ENCODE measurements at regions not wholly inside any gene's neighbourhood (a gene's known extent, or its start where the extent isn't known, plus 50 kb on each side); places are given as distances from the start of the nearest gene placed in this dataset.

- H4K20me1 ChIP-seq (ENCODE audit: insufficient read depth) = no peaks in the 10 kb centered on the region
- no peaks in the 10 kb centered on the region for H3K36me3 ChIP-seq (ENCODE audit: insufficient read depth)
- TF ChIP-seq CTCF (conservative IDR thresholded peaks at IDR 0.05; ENCODE audit: low read depth, low read length) = no peak
- H3K4me1 ChIP-seq (ENCODE audit: low read depth, poor library complexity, severe bottlenecking) = no peaks in the 10 kb centered on the region
- no peak overlapping the region for H3K9ac ChIP-seq
- no peak overlapping the region for H2AFZ ChIP-seq (ENCODE audit: low read depth)
- H3K27ac ChIP-seq = no peak overlapping the region
- no peaks in the 10 kb centered on the region for H3K79me2 ChIP-seq (ENCODE audit: insufficient read depth, low read depth)
- no peak overlapping the region for H3K4me3 ChIP-seq (IDR thresholded peaks at IDR 0.05; ENCODE audit: insufficient read depth, low read depth, low read length)
- H3K27me3 ChIP-seq (ENCODE audit: insufficient read depth, low read depth) = no peaks in the 10 kb centered on the region
- no peak overlapping the region for H3K4me2 ChIP-seq
These were observed 831.0 kb downstream of the C4orf33 start for GRCh38 chr4:129926936-129927335.

- peak; percentile 66; the same call in 1 of the 2 replicates for TF ChIP-seq CTCF (conservative IDR thresholded peaks at IDR 0.05; ENCODE audit: low read depth, low read length)
These were observed 833.1 kb downstream of the C4orf33 start for GRCh38 chr4:129929052-129929451.

DNA sequence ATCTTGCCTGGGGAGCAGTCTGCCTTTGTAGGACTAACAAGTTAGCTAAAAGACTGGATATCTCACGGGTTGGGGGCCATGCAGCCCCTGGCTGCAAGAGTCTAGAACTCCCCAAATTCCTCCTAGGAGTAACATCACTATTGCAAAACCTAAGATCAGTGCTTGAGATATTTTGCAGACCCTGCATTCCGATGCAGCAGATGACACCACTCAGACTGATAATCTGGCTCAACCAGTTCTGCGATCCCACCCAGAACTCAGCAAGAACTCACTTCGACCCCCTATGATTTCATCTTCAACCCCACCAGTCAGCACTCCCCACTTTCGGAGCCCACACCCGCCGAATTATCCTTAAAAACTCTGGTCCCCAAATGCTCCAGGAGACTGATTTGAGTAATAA lies 834.0 kb downstream of the C4orf33 start:
- H3K27ac ChIP-seq = no peak overlapping the region
- H3K36me3 ChIP-seq (ENCODE audit: insufficient read depth) = no peaks in the 10 kb centered on the region
- H3K27me3 ChIP-seq (ENCODE audit: insufficient read depth, low read depth) = no peaks in the 10 kb centered on the region
- no peaks in the 10 kb centered on the region for H3K79me2 ChIP-seq (ENCODE audit: insufficient read depth, low read depth)
- H3K4me3 ChIP-seq (IDR thresholded peaks at IDR 0.05; ENCODE audit: insufficient read depth, low read depth, low read length) = no peak overlapping the region
- no peak for TF ChIP-seq CTCF (conservative IDR thresholded peaks at IDR 0.05; ENCODE audit: low read depth, low read length)
- no peak overlapping the region for H2AFZ ChIP-seq (ENCODE audit: low read depth)
- no peak overlapping the region for H3K4me2 ChIP-seq
- H4K20me1 ChIP-seq (ENCODE audit: insufficient read depth) = no peaks in the 10 kb centered on the region
- H3K9ac ChIP-seq = no peak overlapping the region
- no peaks in the 10 kb centered on the region for H3K4me1 ChIP-seq (ENCODE audit: low read depth, poor library complexity, severe bottlenecking)

More at GRCh38 chr4:129929052-129929451, 833.1 kb downstream of the C4orf33 start:
- H3K36me3 ChIP-seq (ENCODE audit: insufficient read depth) = no peaks in the 10 kb centered on the region
- H3K27ac ChIP-seq = no peak overlapping the region
- no peaks in the 10 kb centered on the region for H3K27me3 ChIP-seq (ENCODE audit: insufficient read depth, low read depth)
- no peak overlapping the region for H3K9ac ChIP-seq
- H3K79me2 ChIP-seq (ENCODE audit: insufficient read depth, low read depth) = no peaks in the 10 kb centered on the region
- no peaks in the 10 kb centered on the region for H3K4me1 ChIP-seq (ENCODE audit: low read depth, poor library complexity, severe bottlenecking)
- no peak overlapping the region for H3K4me2 ChIP-seq
- H3K4me3 ChIP-seq (IDR thresholded peaks at IDR 0.05; ENCODE audit: insufficient read depth, low read depth, low read length) = no peak overlapping the region
- no peaks in the 10 kb centered on the region for H4K20me1 ChIP-seq (ENCODE audit: insufficient read depth)
- no peak overlapping the region for H2AFZ ChIP-seq (ENCODE audit: low read depth)

DNA sequence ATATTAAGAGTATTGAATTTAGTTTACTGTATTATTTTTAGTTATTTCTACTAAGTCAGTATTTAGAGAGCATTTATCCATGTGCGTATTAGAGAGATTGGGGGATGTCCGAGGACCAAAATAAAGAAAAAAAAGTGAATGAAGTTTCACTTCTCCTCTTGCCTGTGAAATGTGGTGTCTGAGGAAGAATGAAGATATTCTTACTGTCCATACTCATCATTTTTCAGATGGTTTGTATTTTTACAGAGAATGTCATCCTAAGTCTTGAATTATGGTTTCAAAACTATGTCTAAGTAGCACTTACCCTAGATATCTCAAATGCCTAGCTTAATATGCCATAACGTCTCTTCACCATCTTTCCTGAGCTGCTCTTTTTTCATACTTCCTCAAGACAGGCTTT lies 854.3 kb downstream of the C4orf33 start:
- Histone ChIP-seq H3K36me3 (ENCODE audit: insufficient read depth) (no peaks in the 10 kb centered on the region), H3K4me3 (IDR thresholded peaks at IDR 0.05; ENCODE audit: insufficient read depth, low read depth, low read length) (no peak overlapping the region), H2AFZ (ENCODE audit: low read depth) (no peak overlapping the region), H3K79me2 (ENCODE audit: insufficient read depth, low read depth) (no peaks in the 10 kb centered on the region), H3K4me2 (no peak overlapping the region), H3K4me1 (ENCODE audit: low read depth, poor library complexity, severe bottlenecking) (no peaks in the 10 kb centered on the region), H3K9ac (no peak overlapping the region), H3K27me3 (ENCODE audit: insufficient read depth, low read depth) (no peaks in the 10 kb centered on the region), H3K27ac (no peak overlapping the region), H4K20me1 (ENCODE audit: insufficient read depth) (no peaks in the 10 kb centered on the region)
- TF ChIP-seq CTCF (conservative IDR thresholded peaks at IDR 0.05; ENCODE audit: low read depth, low read length) = no peak

All from KMS-11 (cell line).